NT2/D1 (cell line): ENCODE measurements at regions not wholly inside any gene's neighbourhood (a gene's known extent, or its start where the extent isn't known, plus 50 kb on each side); places are given as distances from the start of the nearest gene placed in this dataset.

Experiments
- SUZ12 ChIP-seq: IDR thresholded peaks from 2 replicates; pipeline ENCODE4 v1.6.1; 2011; ENCODE audit not compliant: insufficient read length, insufficient read depth; ENCODE audit errors: extremely low read depth
- YY1 ChIP-seq: IDR thresholded peaks from 2 replicates; pipeline ENCODE4 v1.6.1; 2011; ENCODE audit not compliant: insufficient read length, insufficient read depth
- ZNF274 ChIP-seq: IDR thresholded peaks from 2 replicates; pipeline ENCODE4 v1.6.1; 2011; ENCODE audit warnings: mild to moderate bottlenecking, low read depth, low read length

DNA sequence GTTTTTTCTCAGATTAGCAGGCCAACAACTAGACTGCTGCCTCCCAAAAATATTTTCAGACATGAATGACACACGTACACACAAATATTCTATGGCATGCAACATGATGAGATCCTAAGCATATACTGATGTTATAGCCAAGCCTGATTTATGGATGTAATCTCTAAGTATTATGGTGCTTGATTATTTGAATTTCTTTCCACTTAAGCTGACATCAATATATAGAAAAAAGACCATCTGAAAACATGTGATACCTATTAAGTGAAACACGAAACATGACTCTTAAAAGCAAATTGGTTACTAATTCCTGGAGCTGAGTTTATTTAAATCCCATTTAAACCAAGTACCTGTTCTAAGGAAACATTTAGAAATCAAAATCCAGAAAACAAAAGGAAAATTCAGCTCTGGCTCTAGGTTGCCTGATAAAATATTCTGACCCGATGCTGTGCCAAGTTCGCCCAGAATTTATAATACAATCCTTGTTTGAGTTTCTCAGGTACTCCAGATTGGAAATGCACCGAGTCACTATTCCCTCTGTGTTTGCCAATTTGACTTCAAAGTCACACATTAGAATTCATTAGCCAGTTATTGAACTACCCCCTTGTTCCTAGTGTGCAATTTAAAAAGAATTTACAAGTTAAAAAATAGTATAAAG is 548.6 kb downstream of the CSNK1G3 start:
- TF ChIP-seq SUZ12 = no peak
- no peak for TF ChIP-seq ZNF274
- TF ChIP-seq YY1 = no peak
